A549 (cell line): ENCODE measurements at regions not wholly inside any gene's neighbourhood (a gene's known extent, or its start where the extent isn't known, plus 50 kb on each side); places are given as distances from the start of the nearest gene placed in this dataset.

Experiments used
- ATAC-seq, 2 experiments: fragments of 200-7000 bp in 1 of 2; fragments of >200 bp in 1 of 2; cut with Nextera tagmentation in 1 of 2; cut with Tn5 transposase in 1 of 2; 3 replicates each; pipeline versions ENCODE4 v1.8.0 to v1.9.1; 2018 to 2020; ENCODE audit warnings: mild to moderate bottlenecking in 1 of 2, moderate library complexity in 1 of 2
- CTCF ChIA-PET: fragments of 300-600 bp; sonication (Branson Sonifier 250); formaldehyde crosslinking; extraction: SDS; loops from one replicate; lab custom pipeline; 2021; ENCODE audit warnings: antibody characterized with exemption, inconsistent platforms; lab: Yijun Ruan, JAX
- POLR2A ChIA-PET: fragments of 350-600 bp; formaldehyde crosslinking; extraction: SDS; loops from one replicate; lab custom pipeline; 2021; ENCODE audit warnings: antibody characterized with exemption, inconsistent platforms; lab: Yijun Ruan, JAX
- DNase-seq, 2 experiments: peaks; one replicate each; pipeline versions ENCODE4 v3.0.0 to v3.0.0-alpha.2; 2011 to 2016; ENCODE audit warnings: low read depth in 1 of 2, low spot score in 1 of 2
- FAIRE-seq: peaks from 2 replicates; lab custom pipeline; 2011; peaks lifted over from hg19 to GRCh38; lab: Jason Lieb, UNC
- H3K27ac ChIP-seq, 2 experiments: fragments of >200 bp; sonication (Bioruptor Twin); formaldehyde crosslinking; 3 replicates each; pipeline ENCODE4 v1.5.1; 2016 to 2017
- H3K4me1 ChIP-seq: fragments of >200 bp; sonication (Bioruptor Twin); formaldehyde crosslinking; 3 replicates; pipeline ENCODE4 v1.6.1; 2016
- H3K4me2 ChIP-seq: fragments of >200 bp; sonication (Bioruptor Twin); formaldehyde crosslinking; 3 replicates; pipeline ENCODE4 v1.6.1; 2016
- H3K4me3 ChIP-seq: fragments of >200 bp; sonication (Bioruptor Twin); formaldehyde crosslinking; 3 replicates; pipeline ENCODE4 v1.5.1; 2016
- H3K9me3 ChIP-seq: fragments of >200 bp; sonication (Bioruptor Twin); formaldehyde crosslinking; 3 replicates; pipeline ENCODE4 v1.6.1; 2016
- BCL3 ChIP-seq: fragments of >200 bp; sonication (Bioruptor Twin); formaldehyde crosslinking; IDR thresholded peaks from 3 replicates; pipeline ENCODE4 v1.6.1; 2016
- BHLHE40 ChIP-seq: IDR thresholded peaks from 2 replicates; pipeline ENCODE4 v1.6.1; 2012; ENCODE audit warnings: low read depth, low read length, inconsistent platforms
- CEBPB ChIP-seq, 2 experiments: fragments of >200 bp in 1 of 2; sonication (Bioruptor Twin) in 1 of 2; formaldehyde crosslinking in 1 of 2; IDR thresholded peaks; 2 replicates each; pipeline ENCODE4 v1.6.1; 2012 to 2016
- ESRRA ChIP-seq: fragments of 150-350 bp; IDR thresholded peaks from 2 replicates; pipeline ENCODE4 v1.6.1; 2014; ENCODE audit warnings: mild to moderate bottlenecking, low read length, borderline replicate concordance
- FOSB ChIP-seq: fragments of 250-450 bp; sonication (Bioruptor Pico); IDR thresholded peaks from 2 replicates; pipeline ENCODE4 v1.5.0; 2020; ENCODE audit warnings: mild to moderate bottlenecking, moderate library complexity
- FOXS1 ChIP-seq: fragments of 250-450 bp; sonication (Bioruptor Pico); IDR thresholded peaks from 2 replicates; pipeline ENCODE4 v1.5.0; 2020; ENCODE audit warnings: mild to moderate bottlenecking, moderate library complexity
- GATA3 ChIP-seq: IDR thresholded peaks from 2 replicates; pipeline ENCODE4 v1.6.1; 2012; ENCODE audit warnings: borderline replicate concordance
- HMGXB4 ChIP-seq: fragments of 250-450 bp; sonication (Bioruptor Pico); IDR thresholded peaks from 2 replicates; pipeline ENCODE4 v1.5.0; 2021; ENCODE audit warnings: mild to moderate bottlenecking, moderate library complexity, borderline replicate concordance
- HOXA7 ChIP-seq: fragments of 250-450 bp; sonication (Bioruptor Pico); IDR thresholded peaks from 2 replicates; pipeline ENCODE4 v1.5.0; 2020; ENCODE audit warnings: mild to moderate bottlenecking, moderate library complexity
- JUNB ChIP-seq: fragments of >200 bp; sonication (Bioruptor Twin); formaldehyde crosslinking; IDR thresholded peaks from 2 replicates; pipeline ENCODE4 v1.6.1; 2016
- KDM5A ChIP-seq: fragments of 200-600 bp; sonication (generic); IDR thresholded peaks from 2 replicates; pipeline ENCODE4 v1.6.1; 2016; ENCODE audit warnings: antibody characterized with exemption, mild to moderate bottlenecking
- MAFK ChIP-seq: fragments of 450-650 bp; IDR thresholded peaks from 2 replicates; pipeline ENCODE4 v1.6.1; 2014; ENCODE audit not compliant: partially characterized antibody
- MYC ChIP-seq: IDR thresholded peaks from 2 replicates; pipeline ENCODE4 v1.6.1; 2012; ENCODE audit warnings: mild to moderate bottlenecking, inconsistent platforms, low read length, improper control_type of control experiment, borderline replicate concordance
- NR3C1 ChIP-seq: fragments of >200 bp; sonication (Bioruptor Twin); formaldehyde crosslinking; IDR thresholded peaks from 3 replicates; pipeline ENCODE4 v1.6.1; 2017
- PHF8 ChIP-seq: fragments of 200-600 bp; sonication (generic); IDR thresholded peaks from 2 replicates; pipeline ENCODE4 v1.6.1; 2016; ENCODE audit warnings: low read depth, mild to moderate bottlenecking, antibody characterized with exemption, moderate library complexity, borderline replicate concordance
- RARB ChIP-seq: fragments of 250-450 bp; sonication (Bioruptor Pico); IDR thresholded peaks from 2 replicates; pipeline ENCODE4 v1.8.0; 2021; ENCODE audit warnings: mild to moderate bottlenecking, moderate library complexity
- RFX5 ChIP-seq: fragments of 450-650 bp; IDR thresholded peaks from 2 replicates; pipeline ENCODE4 v1.7.1; 2014; ENCODE audit warnings: antibody characterized with exemption, mild to moderate bottlenecking, moderate library complexity
- SREBF2 ChIP-seq: fragments of 450-650 bp; IDR thresholded peaks from 2 replicates; pipeline ENCODE4 v1.6.1; 2014; ENCODE audit warnings: mild to moderate bottlenecking, moderate library complexity
- TP53 ChIP-seq: fragments of 250-450 bp; sonication (Bioruptor Pico); IDR thresholded peaks from 2 replicates; pipeline ENCODE4 v1.5.0; 2021; ENCODE audit warnings: mild to moderate bottlenecking, moderate library complexity
- ZFP36 ChIP-seq: fragments of 450-650 bp; IDR thresholded peaks from 2 replicates; pipeline ENCODE4 v1.6.1; 2014; ENCODE audit warnings: borderline replicate concordance; ENCODE audit not compliant: partially characterized antibody
- ZSCAN20 ChIP-seq: fragments of 250-450 bp; sonication (Bioruptor Pico); IDR thresholded peaks from 2 replicates; pipeline ENCODE4 v1.8.0; 2022; ENCODE audit warnings: mild to moderate bottlenecking, moderate library complexity
- WGBS: methylation state at CpG from one replicate; pipeline ENCODE4 v1.1.6; 2017; ENCODE audit errors: missing lambda C conversion rate; 5-methylcytosine and 5-hydroxymethylcytosine counted together
- TF ChIP-seq, protein P1 (sequence below): IDR thresholded peaks from 2 replicates; pipeline ENCODE4 v1.6.1; 2012; ENCODE audit warnings: low read depth, borderline replicate concordance
- TF ChIP-seq, protein P2 (sequence below): fragments of >200 bp; sonication (Bioruptor Twin); formaldehyde crosslinking; IDR thresholded peaks from 2 replicates; pipeline ENCODE4 v1.6.1; 2016
- TF ChIP-seq, protein P3 (sequence below): IDR thresholded peaks from 2 replicates; pipeline ENCODE4 v1.6.1; 2012

- peak overlapping the region; percentile 66 for H3K4me2 ChIP-seq
- ATAC-seq: peak; percentile 88 to 91
- FAIRE-seq: no peak
- peak overlapping the region; percentile 68 to 86 for H3K27ac ChIP-seq
- WGBS: 39% methylated on average over 22 of the region's 42 CpGs
- H3K4me3 ChIP-seq: peak overlapping the region; percentile 38
- no peak for TF ChIP-seq HOXA7
- TF ChIP-seq KDM5A: no peak
- no peak for TF ChIP-seq RFX5
- TF ChIP-seq RARB (CRISPR knock-in tag): no peak
- TF ChIP-seq MAFK: no peak
- TF ChIP-seq TP53 (CRISPR knock-in tag): no peak
- TF ChIP-seq ZSCAN20: no peak
- TF ChIP-seq, protein P1, sequence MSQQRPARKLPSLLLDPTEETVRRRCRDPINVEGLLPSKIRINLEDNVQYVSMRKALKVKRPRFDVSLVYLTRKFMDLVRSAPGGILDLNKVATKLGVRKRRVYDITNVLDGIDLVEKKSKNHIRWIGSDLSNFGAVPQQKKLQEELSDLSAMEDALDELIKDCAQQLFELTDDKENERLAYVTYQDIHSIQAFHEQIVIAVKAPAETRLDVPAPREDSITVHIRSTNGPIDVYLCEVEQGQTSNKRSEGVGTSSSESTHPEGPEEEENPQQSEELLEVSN: no peak
- TF ChIP-seq PHF8: no peak
- no peak for TF ChIP-seq GATA3
- TF ChIP-seq BCL3: no peak
- TF ChIP-seq NR3C1: no peak
- TF ChIP-seq HMGXB4 (CRISPR knock-in tag): no peak
- no peak for TF ChIP-seq ESRRA
- TF ChIP-seq FOSB (CRISPR knock-in tag): no peak
- TF ChIP-seq BHLHE40: no peak
- TF ChIP-seq JUNB: no peak
- POLR2A ChIA-PET: interaction anchor here (0.5 to 1.0 kb wide), 2 partner anchors 62 to 89 kb away, joined by 4 to 6 read pairs; partner anchors contain the start of gene IMP4
- H3K9me3 ChIP-seq: no peaks in the 10 kb centered on the region
- peak; percentile 35 to 56 for DNase-seq
- CTCF ChIA-PET: interaction anchor here (1.2 to 3.3 kb wide), 3 partner anchors 39 to 80 kb away, joined by 3 to 10 read pairs (median 6); partner anchors contain the start of gene SMPD4
- no peaks in the 10 kb centered on the region for H3K4me1 ChIP-seq
These were observed 54.8 kb upstream of the TUBA3E start for GRCh38 chr2:130252880-130253645.

DNA sequence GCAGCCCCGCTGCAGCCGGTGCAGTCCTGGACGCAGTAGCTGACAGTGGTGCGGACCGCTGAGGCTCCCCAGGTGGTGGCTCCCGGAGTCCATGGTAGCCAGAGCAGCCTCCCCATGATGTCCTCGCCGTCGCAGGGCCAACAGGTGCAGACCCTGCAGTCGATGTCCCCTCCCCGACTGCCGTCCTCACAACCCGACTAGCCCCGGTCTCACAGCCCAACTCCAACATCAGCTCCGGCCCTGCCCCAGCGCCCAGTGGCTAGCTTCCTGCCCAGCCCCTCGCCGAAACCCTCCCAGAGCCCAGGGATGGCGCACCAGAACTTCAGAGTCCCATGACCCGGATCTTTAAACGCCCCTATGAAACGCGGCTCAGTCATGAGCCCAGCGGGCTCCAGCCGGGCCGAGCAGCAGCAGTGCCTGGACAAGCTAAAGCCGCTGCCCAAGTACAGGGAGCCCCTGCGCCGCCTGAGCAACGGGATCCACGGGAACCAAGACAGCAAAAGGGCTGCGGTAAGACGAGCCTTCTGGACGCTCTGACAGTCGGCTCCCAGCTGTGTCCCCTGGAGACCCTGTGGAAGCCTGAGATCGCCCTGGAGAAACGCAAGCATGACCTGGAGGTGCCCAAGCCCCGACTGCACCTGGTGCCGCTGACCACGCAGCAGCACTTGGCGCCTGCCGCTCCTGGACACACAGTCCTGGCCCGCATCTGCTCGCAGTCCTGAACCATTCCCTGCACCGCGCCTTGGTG lies 53.8 kb upstream of the TUBA3E start:
- FAIRE-seq (no peak), DNase-seq (no peak), ATAC-seq (peak in 1 of 2 experiments; percentile 4; a peak in 2 of 6 replicates)
- 95% methylated on average over 31 of the region's 46 CpGs for WGBS
- H3K4me2 ChIP-seq: no peak overlapping the region
- peak overlapping the region in 1 of 2 experiments; percentile 86; a peak in 2 of 6 replicates for H3K27ac ChIP-seq
- no peak overlapping the region for H3K4me3 ChIP-seq
- H3K4me1 ChIP-seq: no peaks in the 10 kb centered on the region
- POLR2A ChIA-PET: interaction anchor here (0.5 kb wide), 1 partner anchor 61 kb away, joined by 6 read pairs; no protein-coding TSS in a partner anchor
- TF ChIP-seq JUNB (no peak), CEBPB (IDR thresholded peaks at IDR 0.05) (no peak), GATA3 (no peak), FOXS1 (CRISPR knock-in tag) (no peak), FOSB (CRISPR knock-in tag) (no peak), SREBF2 (no peak), MAFK (no peak), ZFP36 (no peak), MYC (no peak)
- TF ChIP-seq, protein P2, sequence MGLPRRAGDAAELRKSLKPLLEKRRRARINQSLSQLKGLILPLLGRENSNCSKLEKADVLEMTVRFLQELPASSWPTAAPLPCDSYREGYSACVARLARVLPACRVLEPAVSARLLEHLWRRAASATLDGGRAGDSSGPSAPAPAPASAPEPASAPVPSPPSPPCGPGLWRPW: no peak
- TF ChIP-seq, protein P3, sequence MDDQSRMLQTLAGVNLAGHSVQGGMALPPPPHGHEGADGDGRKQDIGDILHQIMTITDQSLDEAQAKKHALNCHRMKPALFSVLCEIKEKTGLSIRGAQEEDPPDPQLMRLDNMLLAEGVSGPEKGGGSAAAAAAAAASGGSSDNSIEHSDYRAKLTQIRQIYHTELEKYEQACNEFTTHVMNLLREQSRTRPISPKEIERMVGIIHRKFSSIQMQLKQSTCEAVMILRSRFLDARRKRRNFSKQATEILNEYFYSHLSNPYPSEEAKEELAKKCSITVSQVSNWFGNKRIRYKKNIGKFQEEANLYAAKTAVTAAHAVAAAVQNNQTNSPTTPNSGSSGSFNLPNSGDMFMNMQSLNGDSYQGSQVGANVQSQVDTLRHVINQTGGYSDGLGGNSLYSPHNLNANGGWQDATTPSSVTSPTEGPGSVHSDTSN: no peak
- no peaks in the 10 kb centered on the region for H3K9me3 ChIP-seq
- CTCF ChIA-PET: interaction anchor here (1.8 to 3.3 kb wide), 2 partner anchors 71 to 81 kb away, joined by 6 to 10 read pairs; partner anchors contain the start of gene SMPD4
